Caco-2 (cell line): ENCODE measurements at regions not wholly inside any gene's neighbourhood (a gene's known extent, or its start where the extent isn't known, plus 50 kb on each side); places are given as distances from the start of the nearest gene placed in this dataset.

ENCODE experiments used
- BruUV-seq: library from RNA; stranded (reverse); fragments of 400-500 nt; replicated peaks from 2 replicates; lab custom pipeline; 2021; lab: Mats Ljungman, UMichigan
- CTCF ChIA-PET: fragments of 300-600 bp; sonication (Branson Sonifier 250); formaldehyde crosslinking; loops from one replicate; lab custom pipeline; 2022; ENCODE audit warnings: antibody characterized with exemption; lab: Charles Lee
- POLR2A ChIA-PET: fragments of 300-600 bp; sonication (Branson Sonifier 250); formaldehyde crosslinking; loops from one replicate; lab custom pipeline; 2022; ENCODE audit warnings: antibody characterized with exemption; lab: Charles Lee
- DNase-seq, 2 experiments: peaks; one replicate each; pipeline versions ENCODE4 v3.0.0 to v3.0.0-alpha.2; 2020 to 2022
- H3K27me3 ChIP-seq: replicated peaks from 2 replicates; pipeline ENCODE4 v1.6.0; 2011; ENCODE audit warnings: low read length; ENCODE audit not compliant: control insufficient read depth, insufficient read depth
- H3K36me3 ChIP-seq: 2 replicates; pipeline ENCODE4 v1.5.1; 2011; ENCODE audit warnings: low read length; ENCODE audit not compliant: control insufficient read depth, insufficient read depth
- H3K4me1 ChIP-seq: fragments of 250-450 bp; sonication (Bioruptor Pico); 2 replicates; pipeline ENCODE4 v1.5.1; 2020; ENCODE audit warnings: mild to moderate bottlenecking
- H3K4me3 ChIP-seq: 2 replicates; pipeline ENCODE4 v1.5.1; 2011; ENCODE audit warnings: low read depth, mild to moderate bottlenecking, control low read depth, low read length
- H3K9me3 ChIP-seq: fragments of 250-450 bp; sonication (Bioruptor Pico); 2 replicates; pipeline ENCODE4 v1.5.1; 2020; ENCODE audit warnings: mild to moderate bottlenecking, moderate library complexity
- H3K27ac Mint-ChIP-seq: one replicate; pipeline ENCODE4 v1.8.0; 2022; ENCODE audit warnings: mixed read lengths; ENCODE audit not compliant: unreplicated experiment
- H3K27me3 Mint-ChIP-seq: one replicate; pipeline ENCODE4 v1.8.0; 2022; ENCODE audit warnings: mixed read lengths; ENCODE audit not compliant: insufficient read depth, unreplicated experiment
- H3K36me3 Mint-ChIP-seq: one replicate; pipeline ENCODE4 v1.8.0; 2022; ENCODE audit warnings: mild to moderate bottlenecking, mixed read lengths; ENCODE audit not compliant: insufficient read depth, unreplicated experiment
- H3K4me1 Mint-ChIP-seq: one replicate; pipeline ENCODE4 v1.8.0; 2022; ENCODE audit warnings: low read depth, mixed read lengths; ENCODE audit not compliant: unreplicated experiment
- H3K4me3 Mint-ChIP-seq: one replicate; pipeline ENCODE4 v1.8.0; 2022; ENCODE audit warnings: mild to moderate bottlenecking, moderate library complexity, mixed read lengths; ENCODE audit not compliant: unreplicated experiment
- H3K9me3 Mint-ChIP-seq: one replicate; pipeline ENCODE4 v1.8.0; 2022; ENCODE audit warnings: mixed read lengths; ENCODE audit not compliant: unreplicated experiment
- CTCF ChIP-seq, 2 experiments: fragments of 200-600 bp in 1 of 2; IDR thresholded peaks; 1 replicate in 1 of 2; 2 replicates in 1 of 2; pipeline versions ENCODE4 v1.5.1 to v1.8.0; 2011 to 2022; ENCODE audit warnings: antibody characterized with exemption in 1 of 2, control low read depth in 1 of 2, inconsistent platforms in 1 of 2, low read depth in 1 of 2, low read length in 1 of 2, mild to moderate bottlenecking in 1 of 2, moderate library complexity in 1 of 2; ENCODE audit not compliant: insufficient read depth in 1 of 2, severe bottlenecking in 1 of 2, unreplicated experiment in 1 of 2
- intact Hi-C: fragments of 100-400 bp; cut with micrococcal nuclease; formaldehyde crosslinking; loops from one replicate; pipeline ENCODE4 v1.10.0; 2022; ENCODE audit not compliant: unreplicated experiment

- Mint-ChIP-seq H3K27me3 (no peaks in the 10 kb centered on the region), H3K36me3 (no peaks in the 10 kb centered on the region), H3K4me1 (no peaks in the 10 kb centered on the region), H3K4me3 (no peak overlapping the region), H3K9me3 (no peaks in the 10 kb centered on the region), H3K27ac (no peak overlapping the region)
- no peaks in the 10 kb centered on the region for H3K4me1 ChIP-seq
- H3K36me3 ChIP-seq, result no peaks in the 10 kb centered on the region
- TF ChIP-seq CTCF (IDR thresholded peaks at IDR 0.05; ENCODE audit: insufficient read depth in 1 of 2, low read depth in 1 of 2, low read length in 1 of 2, severe bottlenecking in 1 of 2, unreplicated experiment in 1 of 2), result no peak
- no peaks in the 10 kb centered on the region for H3K9me3 ChIP-seq
- POLR2A ChIA-PET, result no interaction called here
- CTCF ChIA-PET, result no interaction called here
- H3K27me3 ChIP-seq, result no peaks in the 10 kb centered on the region
- no peak overlapping the region for H3K4me3 ChIP-seq
- BruUV-seq, result no TSS peak
- intact Hi-C loops, result no loop called here
- no peak for DNase-seq
Observed at GRCh38 chr21:25496825-25497482, 110.3 kb downstream of the MRPL39 start.

GRCh38 chr21:25494804-25495203, 112.5 kb downstream of the MRPL39 start:
- Mint-ChIP-seq H3K27me3 (no peaks in the 10 kb centered on the region), H3K27ac (no peak overlapping the region), H3K4me1 (no peaks in the 10 kb centered on the region), H3K36me3 (no peaks in the 10 kb centered on the region), H3K9me3 (no peaks in the 10 kb centered on the region), H3K4me3 (no peak overlapping the region)
- CTCF ChIA-PET, result no interaction called here
- Histone ChIP-seq H3K36me3 (no peaks in the 10 kb centered on the region), H3K27me3 (no peaks in the 10 kb centered on the region), H3K4me3 (no peak overlapping the region), H3K4me1 (no peaks in the 10 kb centered on the region), H3K9me3 (no peaks in the 10 kb centered on the region)
- no peak for DNase-seq
- BruUV-seq, result no TSS peak
- intact Hi-C loops, result loop anchor here (1.0 kb wide), 1 partner anchor 21 kb away; no protein-coding TSS in a partner anchor
- TF ChIP-seq CTCF (IDR thresholded peaks at IDR 0.05; ENCODE audit: insufficient read depth in 1 of 2, low read depth in 1 of 2, low read length in 1 of 2, severe bottlenecking in 1 of 2, unreplicated experiment in 1 of 2), result no peak
- POLR2A ChIA-PET, result no interaction called here

GRCh38 chr21:25493722-25494121, 113.6 kb downstream of the MRPL39 start:
- H3K27me3 Mint-ChIP-seq, result no peaks in the 10 kb centered on the region
- no TSS peak for BruUV-seq

More at GRCh38 chr21:25493722-25494121, 113.6 kb downstream of the MRPL39 start:
- ChIA-PET POLR2A (no interaction called here), CTCF (no interaction called here)
- Histone ChIP-seq H3K4me3 (no peak overlapping the region), H3K27me3 (no peaks in the 10 kb centered on the region), H3K36me3 (no peaks in the 10 kb centered on the region), H3K9me3 (no peaks in the 10 kb centered on the region), H3K4me1 (no peaks in the 10 kb centered on the region)
- H3K4me1 Mint-ChIP-seq, result no peaks in the 10 kb centered on the region
- no peak for TF ChIP-seq CTCF (IDR thresholded peaks at IDR 0.05; ENCODE audit: insufficient read depth in 1 of 2, low read depth in 1 of 2, low read length in 1 of 2, severe bottlenecking in 1 of 2, unreplicated experiment in 1 of 2)
- DNase-seq, result no peak
- H3K9me3 Mint-ChIP-seq, result no peaks in the 10 kb centered on the region
- intact Hi-C loops, result loop anchor here (1.0 kb wide), 1 partner anchor 19 kb away; no protein-coding TSS in a partner anchor
- no peaks in the 10 kb centered on the region for H3K36me3 Mint-ChIP-seq
- H3K4me3 Mint-ChIP-seq, result no peak overlapping the region
- no peak overlapping the region for H3K27ac Mint-ChIP-seq
